ENCODE measurements at regions not wholly inside any gene's neighbourhood (a gene's known extent, or its start where the extent isn't known, plus 50 kb on each side); places are given as distances from the start of the nearest gene placed in this dataset.

- Histone ChIP-seq H3K4me1 (ENCODE audit: control insufficient read depth, insufficient read depth, low read length) (no peaks in the 10 kb centered on the region), H2BK15ac (ENCODE audit: low read depth, low read length) (no peak overlapping the region), H3K56ac (ENCODE audit: extremely low read depth, insufficient read depth, low read length) (no peak overlapping the region), H4K8ac (ENCODE audit: low read depth in 2 of 2, low read length in 2 of 2) (no peak overlapping the region), H2AK9ac (replicated peaks; ENCODE audit: low read depth, low read length, poor library complexity) (no peak overlapping the region), H3K36me3 (ENCODE audit: control insufficient read depth, insufficient read depth, low read length) (no peaks in the 10 kb centered on the region), H3K14ac (replicated peaks; ENCODE audit: low read depth, low read length) (no peak overlapping the region), H3K4ac (ENCODE audit: low read depth, low read length) (no peak overlapping the region), H4K5ac (ENCODE audit: low read depth, low read length) (no peak overlapping the region), H3K4me2 (ENCODE audit: low read depth, low read length) (no peak overlapping the region), H3K9me1 (ENCODE audit: insufficient read depth, low read length) (no peaks in the 10 kb centered on the region), H3K27me3 (ENCODE audit: control insufficient read depth, insufficient read depth, low read length) (no peaks in the 10 kb centered on the region), H2BK20ac (ENCODE audit: low read depth, low read length) (no peak overlapping the region), H4K20me1 (ENCODE audit: insufficient read depth, low read length) (no peaks in the 10 kb centered on the region), H3K23ac (ENCODE audit: low read depth, low read length) (no peak overlapping the region), H2AK5ac (ENCODE audit: low read depth, low read length) (no peak overlapping the region), H3K79me1 (ENCODE audit: low read depth in 1 of 2, low read length in 2 of 2) (no peaks in the 10 kb centered on the region), H3K4me3 (ENCODE audit: insufficient read depth, low read depth, low read length) (no peak overlapping the region), H3K9ac (ENCODE audit: low read depth, low read length) (no peak overlapping the region), H3K27ac (ENCODE audit: insufficient read depth, low read length) (no peak overlapping the region), H3K18ac (ENCODE audit: low read depth, low read length) (no peak overlapping the region), H3K9me3 (ENCODE audit: control insufficient read depth, insufficient read depth, low read length) (peaks cover 5% of the 10 kb centered on the region; the same call in 1 of the 2 replicates), H2AFZ (replicated peaks; ENCODE audit: low read length, poor library complexity) (no peak overlapping the region), H2BK120ac (ENCODE audit: low read depth, low read length) (no peak overlapping the region), H2BK5ac (ENCODE audit: low read depth, low read length, poor library complexity, severe bottlenecking) (no peak overlapping the region), H4K91ac (ENCODE audit: insufficient read depth, low read depth, low read length) (no peak overlapping the region)
- in situ Hi-C loops (cut with MboI; ENCODE audit: low sequenced_read_pairs) = no loop called here
- ATAC-seq (ENCODE audit: low read depth) = no peak
- WGBS, 2 experiments (ENCODE audit: extremely low coverage in 2 of 2, insufficient read length in 1 of 2) = no CpG with 5 or more reads among the region's 2 CpGs
- DNase-seq = no peak
- no TSS peak for BruUV-seq (replicated peaks)
- intact Hi-C loops (cut with micrococcal nuclease) = no loop called here
- ChIA-PET CTCF (no interaction called here), POLR2A (ENCODE audit: unreplicated experiment) (no interaction called here)
- peak; percentile 57 for TF ChIP-seq CEBPB (IDR thresholded peaks at IDR 0.05; ENCODE audit: low read depth, low read length)
- no peak for TF ChIP-seq ELK1 (IDR thresholded peaks at IDR 0.05; ENCODE audit: borderline replicate concordance, low read depth, low read length)
- TF ChIP-seq RAD21 (IDR thresholded peaks at IDR 0.05; ENCODE audit: low read length) = no peak
- TF ChIP-seq BHLHE40 (IDR thresholded peaks at IDR 0.05; ENCODE audit: low read depth, low read length) = no peak
- dilution Hi-C loops (cut with HindIII; ENCODE audit: low sequenced_read_pairs, unreplicated experiment) = no loop called here
Measured at GRCh38 chr11:98874050-98874449, 146.7 kb upstream of the CNTN5 start.

All from IMR-90 (cell line).